ENCODE measurements at regions not wholly inside any gene's neighbourhood (a gene's known extent, or its start where the extent isn't known, plus 50 kb on each side); places are given as distances from the start of the nearest gene placed in this dataset.

DNA sequence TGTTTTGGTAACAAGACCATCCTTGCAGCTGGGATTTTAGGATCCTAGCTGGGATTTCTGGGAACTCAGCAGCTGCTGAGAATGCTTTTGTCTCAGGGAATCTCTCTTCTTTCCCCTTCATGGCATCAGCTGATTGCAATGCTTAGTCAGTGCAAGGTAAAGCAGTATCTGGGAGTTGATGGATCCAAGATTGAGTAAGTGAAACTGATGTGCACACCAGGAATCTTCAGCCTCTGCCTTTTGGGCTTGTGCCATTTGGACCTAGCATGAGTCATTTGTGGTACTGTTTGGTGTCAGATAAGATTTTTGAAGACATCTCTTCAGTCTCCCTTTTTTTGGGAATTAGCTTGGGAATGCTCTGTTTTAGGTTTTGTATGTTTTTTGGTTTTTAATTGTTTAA is 363.3 kb upstream of the TFPI start:
- Histone ChIP-seq H3K36me3 (ENCODE audit: insufficient read depth, low read length, poor library complexity, severe bottlenecking) (no peaks in the 10 kb centered on the region), H3K4me3 (ENCODE audit: low read depth, low read length, poor library complexity, severe bottlenecking) (no peak overlapping the region), H3K27ac (ENCODE audit: low read depth, low read length, poor library complexity, severe bottlenecking) (no peak overlapping the region), H3K27me3 (replicated peaks; ENCODE audit: insufficient read depth, low read depth, low read length, poor library complexity) (no peaks in the 10 kb centered on the region), H3K9me3 (ENCODE audit: low read depth, low read length, poor library complexity, severe bottlenecking) (no peaks in the 10 kb centered on the region), H3K4me1 (ENCODE audit: insufficient read depth, low read length, poor library complexity, severe bottlenecking) (no peaks in the 10 kb centered on the region)
- ChIA-PET POLR2A (ENCODE audit: low non-redundant PET) (no interaction called here), CTCF (no interaction called here)
- intact Hi-C loops (cut with micrococcal nuclease; ENCODE audit: unreplicated experiment) = no loop called here
- no peak for DNase-seq (ENCODE audit: low spot score)
- BruUV-seq (replicated peaks) = no TSS peak
- no peak for TF ChIP-seq EZH2 (IDR thresholded peaks at IDR 0.05; ENCODE audit: borderline replicate concordance, low read depth, low read length, poor library complexity, severe bottlenecking)
- TF ChIP-seq, protein P1, sequence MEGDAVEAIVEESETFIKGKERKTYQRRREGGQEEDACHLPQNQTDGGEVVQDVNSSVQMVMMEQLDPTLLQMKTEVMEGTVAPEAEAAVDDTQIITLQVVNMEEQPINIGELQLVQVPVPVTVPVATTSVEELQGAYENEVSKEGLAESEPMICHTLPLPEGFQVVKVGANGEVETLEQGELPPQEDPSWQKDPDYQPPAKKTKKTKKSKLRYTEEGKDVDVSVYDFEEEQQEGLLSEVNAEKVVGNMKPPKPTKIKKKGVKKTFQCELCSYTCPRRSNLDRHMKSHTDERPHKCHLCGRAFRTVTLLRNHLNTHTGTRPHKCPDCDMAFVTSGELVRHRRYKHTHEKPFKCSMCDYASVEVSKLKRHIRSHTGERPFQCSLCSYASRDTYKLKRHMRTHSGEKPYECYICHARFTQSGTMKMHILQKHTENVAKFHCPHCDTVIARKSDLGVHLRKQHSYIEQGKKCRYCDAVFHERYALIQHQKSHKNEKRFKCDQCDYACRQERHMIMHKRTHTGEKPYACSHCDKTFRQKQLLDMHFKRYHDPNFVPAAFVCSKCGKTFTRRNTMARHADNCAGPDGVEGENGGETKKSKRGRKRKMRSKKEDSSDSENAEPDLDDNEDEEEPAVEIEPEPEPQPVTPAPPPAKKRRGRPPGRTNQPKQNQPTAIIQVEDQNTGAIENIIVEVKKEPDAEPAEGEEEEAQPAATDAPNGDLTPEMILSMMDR (conservative IDR thresholded peaks at IDR 0.05; ENCODE audit: low read depth, low read length) = no peak

- Histone ChIP-seq H3K4me1 (ENCODE audit: insufficient read depth, low read length, poor library complexity, severe bottlenecking) (no peaks in the 10 kb centered on the region), H3K4me3 (ENCODE audit: low read depth, low read length, poor library complexity, severe bottlenecking) (no peak overlapping the region), H3K9me3 (ENCODE audit: low read depth, low read length, poor library complexity, severe bottlenecking) (no peaks in the 10 kb centered on the region), H3K36me3 (ENCODE audit: insufficient read depth, low read length, poor library complexity, severe bottlenecking) (no peaks in the 10 kb centered on the region), H3K27me3 (replicated peaks; ENCODE audit: insufficient read depth, low read depth, low read length, poor library complexity) (no peaks in the 10 kb centered on the region), H3K27ac (ENCODE audit: low read depth, low read length, poor library complexity, severe bottlenecking) (no peak overlapping the region)
- no TSS peak for BruUV-seq (replicated peaks)
- CTCF ChIA-PET = no interaction called here
- POLR2A ChIA-PET (ENCODE audit: low non-redundant PET) = no interaction called here
- intact Hi-C loops (cut with micrococcal nuclease; ENCODE audit: unreplicated experiment) = no loop called here
- TF ChIP-seq EZH2 (IDR thresholded peaks at IDR 0.05; ENCODE audit: borderline replicate concordance, low read depth, low read length, poor library complexity, severe bottlenecking) = no peak
- TF ChIP-seq, protein P1 (conservative IDR thresholded peaks at IDR 0.05; ENCODE audit: low read depth, low read length) = no peak
- DNase-seq (ENCODE audit: low spot score) = no peak
These were observed 365.0 kb upstream of the TFPI start for GRCh38 chr2:187918996-187919821.

GRCh38 chr2:187920511-187920910 is 366.3 kb upstream of the TFPI start:
- Histone ChIP-seq H3K36me3 (ENCODE audit: insufficient read depth, low read length, poor library complexity, severe bottlenecking) (no peaks in the 10 kb centered on the region), H3K27ac (ENCODE audit: low read depth, low read length, poor library complexity, severe bottlenecking) (no peak overlapping the region), H3K4me1 (ENCODE audit: insufficient read depth, low read length, poor library complexity, severe bottlenecking) (no peaks in the 10 kb centered on the region), H3K9me3 (ENCODE audit: low read depth, low read length, poor library complexity, severe bottlenecking) (no peaks in the 10 kb centered on the region), H3K27me3 (replicated peaks; ENCODE audit: insufficient read depth, low read depth, low read length, poor library complexity) (no peaks in the 10 kb centered on the region), H3K4me3 (ENCODE audit: low read depth, low read length, poor library complexity, severe bottlenecking) (no peak overlapping the region)
- CTCF ChIA-PET = no interaction called here
- TF ChIP-seq, protein P1 (conservative IDR thresholded peaks at IDR 0.05; ENCODE audit: low read depth, low read length) = no peak
- TF ChIP-seq EZH2 (IDR thresholded peaks at IDR 0.05; ENCODE audit: borderline replicate concordance, low read depth, low read length, poor library complexity, severe bottlenecking) = no peak
- DNase-seq (ENCODE audit: low spot score) = no peak
- no TSS peak for BruUV-seq (replicated peaks)
- intact Hi-C loops (cut with micrococcal nuclease; ENCODE audit: unreplicated experiment) = no loop called here
- POLR2A ChIA-PET (ENCODE audit: low non-redundant PET) = no interaction called here

All from A673 (cell line).